ENCODE measurements at regions not wholly inside any gene's neighbourhood (a gene's known extent, or its start where the extent isn't known, plus 50 kb on each side); places are given as distances from the start of the nearest gene placed in this dataset.

GRCh38 chr2:172658945-172659344 lies 76.7 kb upstream of the RAPGEF4 start:
- no peak for DNase-seq (ENCODE audit: low spot score)
- Histone ChIP-seq H3K4me3 (no peak overlapping the region), H3K4me1 (ENCODE audit: control insufficient read depth in 1 of 2, low read depth in 2 of 2) (no peaks in the 10 kb centered on the region), H3K27me3 (replicated peaks; ENCODE audit: insufficient read depth) (no peaks in the 10 kb centered on the region), H3K36me3 (no peaks in the 10 kb centered on the region), H3K9me3 (peaks cover 4% of the 10 kb centered on the region), H3K27ac (no peak overlapping the region)
- no peak for ATAC-seq (ENCODE audit: insufficient number of reproducible peaks, low FRiP score, low read depth)
- TF ChIP-seq CTCF (IDR thresholded peaks at IDR 0.05) = no peak

GRCh38 chr2:172662099-172662498 lies 73.5 kb upstream of the RAPGEF4 start:
- DNase-seq (ENCODE audit: low spot score) (no peak), ATAC-seq (ENCODE audit: insufficient number of reproducible peaks, low FRiP score, low read depth) (no peak)
- Histone ChIP-seq H3K27ac (no peak overlapping the region), H3K9me3 (peaks cover 4% of the 10 kb centered on the region), H3K4me3 (no peak overlapping the region), H3K27me3 (replicated peaks; ENCODE audit: insufficient read depth) (no peaks in the 10 kb centered on the region), H3K36me3 (no peaks in the 10 kb centered on the region), H3K4me1 (ENCODE audit: control insufficient read depth in 1 of 2, low read depth in 2 of 2) (no peaks in the 10 kb centered on the region)
- no peak for TF ChIP-seq CTCF (IDR thresholded peaks at IDR 0.05)

- no peak for TF ChIP-seq CTCF (IDR thresholded peaks at IDR 0.05)
- Histone ChIP-seq H3K36me3 (no peaks in the 10 kb centered on the region), H3K27me3 (replicated peaks; ENCODE audit: insufficient read depth) (no peaks in the 10 kb centered on the region), H3K4me1 (ENCODE audit: control insufficient read depth in 1 of 2, low read depth in 2 of 2) (no peaks in the 10 kb centered on the region), H3K9me3 (no peaks in the 10 kb centered on the region), H3K27ac (no peak overlapping the region), H3K4me3 (no peak overlapping the region)
- no peak for DNase-seq (ENCODE audit: low spot score)
- no peak for ATAC-seq (ENCODE audit: insufficient number of reproducible peaks, low FRiP score, low read depth)
Measured at GRCh38 chr2:172664766-172665165, 70.9 kb upstream of the RAPGEF4 start.

GRCh38 chr2:172667581-172668325 lies 67.9 kb upstream of the RAPGEF4 start:
- no peak for DNase-seq (ENCODE audit: low spot score)
- no peak overlapping the region for H3K4me3 ChIP-seq
- H3K27me3 ChIP-seq (replicated peaks; ENCODE audit: insufficient read depth) = no peaks in the 10 kb centered on the region
- no peaks in the 10 kb centered on the region for H3K4me1 ChIP-seq (ENCODE audit: control insufficient read depth in 1 of 2, low read depth in 2 of 2)
- H3K9me3 ChIP-seq = no peaks in the 10 kb centered on the region
- no peak for TF ChIP-seq CTCF (IDR thresholded peaks at IDR 0.05)
- H3K36me3 ChIP-seq = no peaks in the 10 kb centered on the region
- H3K27ac ChIP-seq = no peak overlapping the region
- no peak for ATAC-seq (ENCODE audit: insufficient number of reproducible peaks, low FRiP score, low read depth)

- H3K27ac ChIP-seq = no peak overlapping the region
- TF ChIP-seq CTCF (IDR thresholded peaks at IDR 0.05) = no peak
- peaks cover 2% of the 10 kb centered on the region for H3K9me3 ChIP-seq
- H3K4me3 ChIP-seq = no peak overlapping the region
- no peaks in the 10 kb centered on the region for H3K4me1 ChIP-seq (ENCODE audit: control insufficient read depth in 1 of 2, low read depth in 2 of 2)
- no peak for DNase-seq (ENCODE audit: low spot score)
- no peak for ATAC-seq (ENCODE audit: insufficient number of reproducible peaks, low FRiP score, low read depth)
- H3K36me3 ChIP-seq = no peaks in the 10 kb centered on the region
- H3K27me3 ChIP-seq (replicated peaks; ENCODE audit: insufficient read depth) = no peaks in the 10 kb centered on the region
Measured at GRCh38 chr2:172671501-172671900, 64.1 kb upstream of the RAPGEF4 start.
